Gastrocnemius medialis (tissue), 4 donors: ENCODE measurements at regions not wholly inside any gene's neighbourhood (a gene's known extent, or its start where the extent isn't known, plus 50 kb on each side); places are given as distances from the start of the nearest gene placed in this dataset.

Experiments used
- ATAC-seq, 2 donors: fragments of 150-250 bp; one replicate each; pipeline ENCODE4 v1.9.1; 2016
- DNase-seq, 2 donors: peaks; one replicate each; pipeline ENCODE4 v3.0.0-alpha.2; 2019
- H3K27ac ChIP-seq, 4 donors: fragments of 200-600 bp; sonication (generic); 1 replicate in 1 of 4; 2 replicates in 3 of 4; pipeline ENCODE4 v1.5.1; 2016 to 2018; ENCODE audit warnings: mild to moderate bottlenecking in 2 of 4, moderate library complexity in 1 of 4
- H3K27me3 ChIP-seq, 3 donors: fragments of 200-600 bp; sonication (generic) in 2 of 3; 1 replicate in 1 of 3; 2 replicates in 2 of 3; pipeline versions ENCODE4 v1.5.1 to v1.6.0; 2016 to 2019; ENCODE audit warnings: mild to moderate bottlenecking in 1 of 3, moderate library complexity in 1 of 3
- H3K36me3 ChIP-seq, 2 donors: fragments of 200-600 bp; sonication (generic) in 1 of 2; one replicate each; pipeline ENCODE4 v1.5.1; 2017 to 2018
- H3K4me1 ChIP-seq, 2 donors: fragments of 200-600 bp; sonication (generic) in 1 of 2; one replicate each; pipeline ENCODE4 v1.5.1; 2016 to 2017; ENCODE audit warnings: mild to moderate bottlenecking in 2 of 2
- H3K4me3 ChIP-seq, 4 donors: fragments of 200-600 bp; sonication (generic) in 3 of 4; 1 replicate in 1 of 4; 2 replicates in 3 of 4; pipeline ENCODE4 v1.5.1; 2016 to 2019; ENCODE audit warnings: mild to moderate bottlenecking in 2 of 4
- H3K9me3 ChIP-seq, 3 donors: fragments of 200-600 bp; sonication (generic) in 2 of 3; 1 replicate in 1 of 3; 2 replicates in 2 of 3; pipeline ENCODE4 v1.5.1; 2016 to 2019
- CTCF ChIP-seq, 5 experiments: fragments of 450-650 bp in 3 of 5; fragments of 200-600 bp in 2 of 5; sonication (generic) in 2 of 5; IDR thresholded peaks in 4 of 5; conservative IDR thresholded peaks in 1 of 5; 1 replicate in 4 of 5; 2 replicates in 1 of 5; pipeline ENCODE4 v1.5.1; 2016 to 2019; ENCODE audit warnings: antibody characterized with exemption in 5 of 5, mild to moderate bottlenecking in 3 of 5, moderate library complexity in 3 of 5
- POLR2A ChIP-seq, 2 donors: fragments of 450-650 bp; IDR thresholded peaks; one replicate each; pipeline ENCODE4 v1.6.1; 2017; ENCODE audit warnings: antibody characterized with exemption in 2 of 2, mild to moderate bottlenecking in 2 of 2, moderate library complexity in 2 of 2
- in situ Hi-C, 4 donors: fragments of 200-750 bp; cut with MboI; loops; one replicate each; pipeline versions ENCODE4 v1.15.0 to v1.8.0; 2017; ENCODE audit warnings: low sequenced_read_pairs in 4 of 4
- intact Hi-C: fragments of 100-400 bp; cut with DNase I; formaldehyde crosslinking; loops from one replicate; pipeline ENCODE4 v1.15.1; 2023; ENCODE audit warnings: low total_unique reads

- in situ Hi-C loops, result no loop called here
- no peaks in the 10 kb centered on the region for H3K9me3 ChIP-seq
- no peaks in the 10 kb centered on the region for H3K27me3 ChIP-seq
- no peak overlapping the region for H3K27ac ChIP-seq
- no peak for TF ChIP-seq CTCF (IDR thresholded peaks at IDR 0.05 in 4 of 5, conservative IDR thresholded peaks at IDR 0.05 in 1 of 5)
- H3K36me3 ChIP-seq, result no peaks in the 10 kb centered on the region
- no peak overlapping the region for H3K4me3 ChIP-seq
- intact Hi-C loops, result no loop called here
- DNase-seq (no peak), ATAC-seq (no peak)
- H3K4me1 ChIP-seq, result no peaks in the 10 kb centered on the region
Measured at GRCh38 chr5:24750355-24750754, 105.6 kb upstream of the CDH10 start.

GRCh38 chr5:24749701-24750100 is 104.9 kb upstream of the CDH10 start:
- in situ Hi-C loops (no loop called here), intact Hi-C loops (no loop called here)
- Histone ChIP-seq H3K9me3 (no peaks in the 10 kb centered on the region), H3K27ac (no peak overlapping the region), H3K4me3 (no peak overlapping the region), H3K4me1 (no peaks in the 10 kb centered on the region), H3K27me3 (no peaks in the 10 kb centered on the region), H3K36me3 (no peaks in the 10 kb centered on the region)
- DNase-seq (no peak), ATAC-seq (no peak)
- no peak for TF ChIP-seq CTCF (IDR thresholded peaks at IDR 0.05 in 4 of 5, conservative IDR thresholded peaks at IDR 0.05 in 1 of 5)
- TF ChIP-seq POLR2A (IDR thresholded peaks at IDR 0.05), result no peak

GRCh38 chr5:24747327-24747726 is 102.5 kb upstream of the CDH10 start:
- ATAC-seq, result no peak
- no peak overlapping the region for H3K4me3 ChIP-seq
- no peaks in the 10 kb centered on the region for H3K4me1 ChIP-seq
- no peaks in the 10 kb centered on the region for H3K36me3 ChIP-seq
- TF ChIP-seq POLR2A (IDR thresholded peaks at IDR 0.05) (no peak), CTCF (IDR thresholded peaks at IDR 0.05 in 4 of 5, conservative IDR thresholded peaks at IDR 0.05 in 1 of 5) (no peak)
- no peaks in the 10 kb centered on the region for H3K9me3 ChIP-seq
- H3K27me3 ChIP-seq, result no peaks in the 10 kb centered on the region
- H3K27ac ChIP-seq, result no peak overlapping the region
- DNase-seq, result no peak
- in situ Hi-C loops (no loop called here), intact Hi-C loops (no loop called here)

GRCh38 chr5:24742334-24742733 is 97.6 kb upstream of the CDH10 start:
- Histone ChIP-seq H3K27me3 (no peaks in the 10 kb centered on the region), H3K36me3 (no peaks in the 10 kb centered on the region), H3K4me3 (no peak overlapping the region), H3K4me1 (no peaks in the 10 kb centered on the region), H3K9me3 (no peaks in the 10 kb centered on the region), H3K27ac (no peak overlapping the region)
- DNase-seq (no peak), ATAC-seq (no peak)
- in situ Hi-C loops (no loop called here), intact Hi-C loops (no loop called here)
- TF ChIP-seq POLR2A (IDR thresholded peaks at IDR 0.05), result no peak
- no peak for TF ChIP-seq CTCF (IDR thresholded peaks at IDR 0.05 in 4 of 5, conservative IDR thresholded peaks at IDR 0.05 in 1 of 5)

GRCh38 chr5:24737163-24737562 is 92.4 kb upstream of the CDH10 start:
- Histone ChIP-seq H3K27me3 (no peaks in the 10 kb centered on the region), H3K36me3 (no peaks in the 10 kb centered on the region), H3K4me1 (no peaks in the 10 kb centered on the region), H3K9me3 (no peaks in the 10 kb centered on the region), H3K27ac (no peak overlapping the region), H3K4me3 (no peak overlapping the region)
- TF ChIP-seq POLR2A (IDR thresholded peaks at IDR 0.05) (no peak), CTCF (IDR thresholded peaks at IDR 0.05 in 4 of 5, conservative IDR thresholded peaks at IDR 0.05 in 1 of 5) (no peak)
- no peak for DNase-seq
- in situ Hi-C loops, result no loop called here
- no peak for ATAC-seq
- intact Hi-C loops, result no loop called here
